Testis (tissue), 2 donors: ENCODE measurements at regions not wholly inside any gene's neighbourhood (a gene's known extent, or its start where the extent isn't known, plus 50 kb on each side); places are given as distances from the start of the nearest gene placed in this dataset.

Experiments used
- DNase-seq: peaks from one replicate; pipeline ENCODE4 v3.0.0-alpha.2; 2019
- H3K27ac ChIP-seq, 2 donors: fragments of 200-600 bp; sonication (generic); one replicate each; pipeline ENCODE4 v1.5.1; 2019
- H3K27me3 ChIP-seq: fragments of 200-600 bp; sonication (generic); one replicate; pipeline ENCODE4 v1.5.1; 2019
- H3K36me3 ChIP-seq: fragments of 200-600 bp; sonication (generic); one replicate; pipeline ENCODE4 v1.5.1; 2017; ENCODE audit warnings: low read depth; ENCODE audit errors: missing control alignments
- H3K4me1 ChIP-seq: fragments of 200-600 bp; sonication (generic); one replicate; pipeline ENCODE4 v1.5.1; 2019
- H3K4me3 ChIP-seq, 2 donors: fragments of 200-600 bp; sonication (generic); one replicate each; pipeline ENCODE4 v1.5.1; 2017 to 2019
- H3K9me3 ChIP-seq: fragments of 200-600 bp; sonication (generic); one replicate; pipeline ENCODE4 v1.5.1; 2017
- POLR2A ChIP-seq: fragments of 450-650 bp; IDR thresholded peaks from one replicate; pipeline ENCODE4 v1.6.1; 2017; ENCODE audit warnings: antibody characterized with exemption, mild to moderate bottlenecking, moderate library complexity
- WGBS, 2 donors: methylation state at CpG; one replicate each; pipeline ENCODE4 v1.1.5; 2018; 5-methylcytosine and 5-hydroxymethylcytosine counted together
- intact Hi-C: fragments of 100-400 bp; cut with DNase I; formaldehyde crosslinking; loops from one replicate; pipeline ENCODE4 v1.15.1; 2023; ENCODE audit warnings: low total_unique reads
- TF ChIP-seq, protein P1 (sequence below), 3 experiments: fragments of 450-650 bp in 2 of 3; fragments of 200-600 bp in 1 of 3; sonication (generic) in 1 of 3; IDR thresholded peaks; one replicate each; pipeline ENCODE4 v1.5.1; 2016 to 2019; ENCODE audit warnings: antibody characterized with exemption in 3 of 3, mild to moderate bottlenecking in 2 of 3, moderate library complexity in 1 of 3

GRCh38 chr2:144030791-144031190, 489.1 kb downstream of the ZEB2 start:
- 57 to 61% methylated on average over 5 of the region's 5 CpGs for WGBS, 2 donors

GRCh38 chr2:144027593-144027992, 492.3 kb downstream of the ZEB2 start:
- Histone ChIP-seq H3K27me3 (no peaks in the 10 kb centered on the region), H3K9me3 (no peaks in the 10 kb centered on the region), H3K36me3 (no peaks in the 10 kb centered on the region), H3K4me3 (no peak overlapping the region), H3K27ac (no peak overlapping the region), H3K4me1 (no peaks in the 10 kb centered on the region)
- DNase-seq: no peak
- TF ChIP-seq, protein P1, sequence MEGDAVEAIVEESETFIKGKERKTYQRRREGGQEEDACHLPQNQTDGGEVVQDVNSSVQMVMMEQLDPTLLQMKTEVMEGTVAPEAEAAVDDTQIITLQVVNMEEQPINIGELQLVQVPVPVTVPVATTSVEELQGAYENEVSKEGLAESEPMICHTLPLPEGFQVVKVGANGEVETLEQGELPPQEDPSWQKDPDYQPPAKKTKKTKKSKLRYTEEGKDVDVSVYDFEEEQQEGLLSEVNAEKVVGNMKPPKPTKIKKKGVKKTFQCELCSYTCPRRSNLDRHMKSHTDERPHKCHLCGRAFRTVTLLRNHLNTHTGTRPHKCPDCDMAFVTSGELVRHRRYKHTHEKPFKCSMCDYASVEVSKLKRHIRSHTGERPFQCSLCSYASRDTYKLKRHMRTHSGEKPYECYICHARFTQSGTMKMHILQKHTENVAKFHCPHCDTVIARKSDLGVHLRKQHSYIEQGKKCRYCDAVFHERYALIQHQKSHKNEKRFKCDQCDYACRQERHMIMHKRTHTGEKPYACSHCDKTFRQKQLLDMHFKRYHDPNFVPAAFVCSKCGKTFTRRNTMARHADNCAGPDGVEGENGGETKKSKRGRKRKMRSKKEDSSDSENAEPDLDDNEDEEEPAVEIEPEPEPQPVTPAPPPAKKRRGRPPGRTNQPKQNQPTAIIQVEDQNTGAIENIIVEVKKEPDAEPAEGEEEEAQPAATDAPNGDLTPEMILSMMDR (IDR thresholded peaks at IDR 0.05): no peak
- no peak for TF ChIP-seq POLR2A
- WGBS, 2 donors: 79 to 87% methylated on average over 4 of the region's 4 CpGs
- intact Hi-C loops: no loop called here

More at GRCh38 chr2:144030791-144031190, 489.1 kb downstream of the ZEB2 start:
- no peaks in the 10 kb centered on the region for H3K9me3 ChIP-seq
- H3K27ac ChIP-seq: no peak overlapping the region
- H3K27me3 ChIP-seq: no peaks in the 10 kb centered on the region
- TF ChIP-seq, protein P1 (IDR thresholded peaks at IDR 0.05): no peak
- no peak for TF ChIP-seq POLR2A
- DNase-seq: no peak
- H3K4me3 ChIP-seq: no peak overlapping the region
- intact Hi-C loops: no loop called here
- no peaks in the 10 kb centered on the region for H3K36me3 ChIP-seq
- no peaks in the 10 kb centered on the region for H3K4me1 ChIP-seq

GRCh38 chr2:144026753-144027152, 493.2 kb downstream of the ZEB2 start:
- intact Hi-C loops: no loop called here
- H3K27me3 ChIP-seq: no peaks in the 10 kb centered on the region
- H3K36me3 ChIP-seq: no peaks in the 10 kb centered on the region
- TF ChIP-seq, protein P1 (IDR thresholded peaks at IDR 0.05): no peak
- TF ChIP-seq POLR2A: no peak
- no peaks in the 10 kb centered on the region for H3K9me3 ChIP-seq
- H3K4me1 ChIP-seq: no peaks in the 10 kb centered on the region
- no peak for DNase-seq
- WGBS, 2 donors: 81 to 95% methylated on average over 1 of the region's 1 CpG
- H3K4me3 ChIP-seq: no peak overlapping the region
- H3K27ac ChIP-seq: no peak overlapping the region

GRCh38 chr2:144020047-144020446, 499.9 kb downstream of the ZEB2 start:
- H3K27me3 ChIP-seq: no peaks in the 10 kb centered on the region
- no peak overlapping the region for H3K4me3 ChIP-seq
- H3K27ac ChIP-seq: no peak overlapping the region
- H3K36me3 ChIP-seq: no peaks in the 10 kb centered on the region
- no peaks in the 10 kb centered on the region for H3K9me3 ChIP-seq
- intact Hi-C loops: no loop called here
- TF ChIP-seq, protein P1 (IDR thresholded peaks at IDR 0.05): no peak
- no peak for TF ChIP-seq POLR2A
- no peak for DNase-seq
- 90 to 91% methylated on average over 6 of the region's 6 CpGs for WGBS, 2 donors
- no peaks in the 10 kb centered on the region for H3K4me1 ChIP-seq

DNA sequence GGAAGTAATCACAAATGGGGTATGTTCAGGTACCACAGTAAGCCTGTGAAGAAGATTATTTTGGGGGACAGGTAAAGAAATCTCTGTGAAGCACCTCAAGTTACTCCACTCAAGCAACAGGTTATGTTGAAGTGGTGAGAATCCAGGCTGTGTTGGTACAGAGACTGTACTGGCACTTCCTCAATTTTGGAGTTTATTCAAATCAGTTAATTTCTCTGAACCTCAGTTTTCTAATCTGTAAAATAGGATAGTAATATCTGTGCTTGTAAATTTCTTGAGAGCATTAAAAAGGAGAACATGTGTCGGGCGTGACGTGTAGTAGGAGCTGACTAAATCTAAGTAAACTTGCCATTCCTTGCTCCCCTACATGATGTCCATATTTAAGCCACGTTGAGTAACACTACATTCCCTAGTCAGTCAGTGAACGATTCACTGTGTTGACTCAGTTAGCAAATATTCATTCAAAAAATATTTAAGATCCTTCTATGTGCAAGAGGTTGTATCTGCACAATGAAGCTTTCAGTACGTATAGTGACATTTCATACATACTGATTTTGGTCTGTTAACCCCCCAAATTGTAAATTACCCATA, 504.2 kb downstream of the ZEB2 start:
- no peak overlapping the region for H3K27ac ChIP-seq
- no peak overlapping the region for H3K4me3 ChIP-seq
- no peak for DNase-seq
- no peak for TF ChIP-seq POLR2A
- TF ChIP-seq, protein P1 (IDR thresholded peaks at IDR 0.05): no peak
- H3K4me1 ChIP-seq: no peaks in the 10 kb centered on the region
- no peaks in the 10 kb centered on the region for H3K27me3 ChIP-seq
- intact Hi-C loops: no loop called here
- no peaks in the 10 kb centered on the region for H3K36me3 ChIP-seq
- WGBS, 2 donors: 94 to 99% methylated on average over 6 of the region's 6 CpGs
- H3K9me3 ChIP-seq: no peaks in the 10 kb centered on the region
